ENCODE measurements at regions not wholly inside any gene's neighbourhood (a gene's known extent, or its start where the extent isn't known, plus 50 kb on each side); places are given as distances from the start of the nearest gene placed in this dataset.

DNA sequence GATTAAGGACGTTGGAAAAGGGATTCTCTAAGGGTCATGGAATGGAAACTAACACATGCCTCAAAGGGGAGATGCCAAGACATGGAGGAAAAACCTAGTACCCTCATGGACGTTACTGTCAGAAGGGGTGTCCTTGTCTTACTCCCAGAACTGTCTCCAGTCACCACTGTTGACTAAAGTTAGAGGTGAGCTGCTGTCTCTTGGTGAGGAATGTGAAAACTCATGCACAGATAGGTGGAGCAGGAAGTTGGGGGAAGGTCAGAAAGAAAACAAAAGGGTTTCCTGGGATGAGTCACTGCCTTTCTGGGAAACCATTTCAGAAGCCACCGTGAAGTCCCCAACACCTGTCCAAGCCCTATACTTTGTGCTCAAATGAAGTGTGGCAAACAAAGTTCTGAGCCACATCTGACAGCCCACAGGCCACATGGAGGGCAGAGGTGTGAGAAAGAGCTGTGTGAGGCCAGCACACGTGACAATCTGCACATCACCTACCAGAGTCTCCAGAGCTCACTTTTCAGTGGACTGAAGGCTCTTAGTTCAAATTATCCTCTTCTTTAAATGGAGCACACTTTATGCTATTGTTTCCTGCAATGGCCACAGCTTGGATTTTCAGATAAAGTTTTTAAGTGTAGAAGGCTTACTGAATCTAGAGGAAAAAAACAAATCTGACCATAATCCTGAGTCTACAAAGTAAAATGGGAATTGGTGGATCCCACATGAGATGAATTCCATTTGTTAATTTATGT is 92.9 kb upstream of the EGLN3 start (continued):
- TF ChIP-seq CBX2 (IDR thresholded peaks at IDR 0.05; ENCODE audit: low read depth, low read length) (no peak), CBX2 (CRISPR knock-in tag; IDR thresholded peaks at IDR 0.05; ENCODE audit: low read depth) (peak; percentile 99), TAF15 (IDR thresholded peaks at IDR 0.05; ENCODE audit: low read depth, low read length, poor library complexity, severe bottlenecking) (no peak), PPARG (CRISPR knock-in tag; conservative IDR thresholded peaks at IDR 0.05) (peak; percentile 94), CCDC6 (CRISPR knock-in tag; IDR thresholded peaks at IDR 0.05) (no peak), ZFY (CRISPR knock-in tag; IDR thresholded peaks at IDR 0.05) (peak; percentile 66; the same call in 1 of the 2 replicates), HDAC1 (CRISPR knock-in tag; IDR thresholded peaks at IDR 0.05) (peak; percentile 96), NCOR1 (IDR thresholded peaks at IDR 0.05; ENCODE audit: borderline replicate concordance, low read length) (peak; percentile 75; the same call in 1 of the 2 replicates), ZNF703 (CRISPR knock-in tag; IDR thresholded peaks at IDR 0.05; ENCODE audit: borderline replicate concordance) (no peak), ZNF205 (CRISPR knock-in tag; IDR thresholded peaks at IDR 0.05) (peak; percentile 99), ZFAT (CRISPR knock-in tag; conservative IDR thresholded peaks at IDR 0.05) (no peak), ZNF776 (CRISPR knock-in tag; IDR thresholded peaks at IDR 0.05) (0 out of 2 replicates have a peak, but pooled peaks have one; percentile 86), ZNF557 (CRISPR knock-in tag; IDR thresholded peaks at IDR 0.05) (peak; percentile 99), ZNF143 (CRISPR knock-in tag; IDR thresholded peaks at IDR 0.05) (peak; percentile 72), KLF13 (CRISPR knock-in tag; IDR thresholded peaks at IDR 0.05) (no peak), HNRNPL (IDR thresholded peaks at IDR 0.05; ENCODE audit: low read depth, low read length) (no peak), KDM5B (CRISPR knock-in tag; IDR thresholded peaks at IDR 0.05; ENCODE audit: borderline replicate concordance) (peak; percentile 93), ZNF224 (CRISPR knock-in tag; IDR thresholded peaks at IDR 0.05) (peak; percentile 82; the same call in 1 of the 2 replicates)
- TF ChIP-seq, protein P1, sequence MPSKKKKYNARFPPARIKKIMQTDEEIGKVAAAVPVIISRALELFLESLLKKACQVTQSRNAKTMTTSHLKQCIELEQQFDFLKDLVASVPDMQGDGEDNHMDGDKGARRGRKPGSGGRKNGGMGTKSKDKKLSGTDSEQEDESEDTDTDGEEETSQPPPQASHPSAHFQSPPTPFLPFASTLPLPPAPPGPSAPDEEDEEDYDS (CRISPR knock-in tag; IDR thresholded peaks at IDR 0.05): peak; percentile 96
- TF ChIP-seq, protein P2, sequence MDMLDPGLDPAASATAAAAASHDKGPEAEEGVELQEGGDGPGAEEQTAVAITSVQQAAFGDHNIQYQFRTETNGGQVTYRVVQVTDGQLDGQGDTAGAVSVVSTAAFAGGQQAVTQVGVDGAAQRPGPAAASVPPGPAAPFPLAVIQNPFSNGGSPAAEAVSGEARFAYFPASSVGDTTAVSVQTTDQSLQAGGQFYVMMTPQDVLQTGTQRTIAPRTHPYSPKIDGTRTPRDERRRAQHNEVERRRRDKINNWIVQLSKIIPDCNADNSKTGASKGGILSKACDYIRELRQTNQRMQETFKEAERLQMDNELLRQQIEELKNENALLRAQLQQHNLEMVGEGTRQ (IDR thresholded peaks at IDR 0.05; ENCODE audit: low read depth, low read length): peak; percentile 84
- TF ChIP-seq, protein P2 (CRISPR knock-in tag; IDR thresholded peaks at IDR 0.05; ENCODE audit: borderline replicate concordance): peak; percentile 89; the same call in 1 of the 2 replicates
- TF ChIP-seq, protein P3, sequence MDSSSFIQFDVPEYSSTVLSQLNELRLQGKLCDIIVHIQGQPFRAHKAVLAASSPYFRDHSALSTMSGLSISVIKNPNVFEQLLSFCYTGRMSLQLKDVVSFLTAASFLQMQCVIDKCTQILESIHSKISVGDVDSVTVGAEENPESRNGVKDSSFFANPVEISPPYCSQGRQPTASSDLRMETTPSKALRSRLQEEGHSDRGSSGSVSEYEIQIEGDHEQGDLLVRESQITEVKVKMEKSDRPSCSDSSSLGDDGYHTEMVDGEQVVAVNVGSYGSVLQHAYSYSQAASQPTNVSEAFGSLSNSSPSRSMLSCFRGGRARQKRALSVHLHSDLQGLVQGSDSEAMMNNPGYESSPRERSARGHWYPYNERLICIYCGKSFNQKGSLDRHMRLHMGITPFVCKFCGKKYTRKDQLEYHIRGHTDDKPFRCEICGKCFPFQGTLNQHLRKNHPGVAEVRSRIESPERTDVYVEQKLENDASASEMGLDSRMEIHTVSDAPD (CRISPR knock-in tag; IDR thresholded peaks at IDR 0.05): peak; percentile 87
- TF ChIP-seq, protein P4, sequence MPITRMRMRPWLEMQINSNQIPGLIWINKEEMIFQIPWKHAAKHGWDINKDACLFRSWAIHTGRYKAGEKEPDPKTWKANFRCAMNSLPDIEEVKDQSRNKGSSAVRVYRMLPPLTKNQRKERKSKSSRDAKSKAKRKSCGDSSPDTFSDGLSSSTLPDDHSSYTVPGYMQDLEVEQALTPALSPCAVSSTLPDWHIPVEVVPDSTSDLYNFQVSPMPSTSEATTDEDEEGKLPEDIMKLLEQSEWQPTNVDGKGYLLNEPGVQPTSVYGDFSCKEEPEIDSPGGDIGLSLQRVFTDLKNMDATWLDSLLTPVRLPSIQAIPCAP (CRISPR knock-in tag; IDR thresholded peaks at IDR 0.05; ENCODE audit: low read depth): peak; percentile 97
- TF ChIP-seq, protein P5, sequence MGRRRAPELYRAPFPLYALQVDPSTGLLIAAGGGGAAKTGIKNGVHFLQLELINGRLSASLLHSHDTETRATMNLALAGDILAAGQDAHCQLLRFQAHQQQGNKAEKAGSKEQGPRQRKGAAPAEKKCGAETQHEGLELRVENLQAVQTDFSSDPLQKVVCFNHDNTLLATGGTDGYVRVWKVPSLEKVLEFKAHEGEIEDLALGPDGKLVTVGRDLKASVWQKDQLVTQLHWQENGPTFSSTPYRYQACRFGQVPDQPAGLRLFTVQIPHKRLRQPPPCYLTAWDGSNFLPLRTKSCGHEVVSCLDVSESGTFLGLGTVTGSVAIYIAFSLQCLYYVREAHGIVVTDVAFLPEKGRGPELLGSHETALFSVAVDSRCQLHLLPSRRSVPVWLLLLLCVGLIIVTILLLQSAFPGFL (CRISPR knock-in tag; IDR thresholded peaks at IDR 0.05): no peak

Data from HepG2 (cell line).